ENCODE measurements at regions not wholly inside any gene's neighbourhood (a gene's known extent, or its start where the extent isn't known, plus 50 kb on each side); places are given as distances from the start of the nearest gene placed in this dataset.

DNA sequence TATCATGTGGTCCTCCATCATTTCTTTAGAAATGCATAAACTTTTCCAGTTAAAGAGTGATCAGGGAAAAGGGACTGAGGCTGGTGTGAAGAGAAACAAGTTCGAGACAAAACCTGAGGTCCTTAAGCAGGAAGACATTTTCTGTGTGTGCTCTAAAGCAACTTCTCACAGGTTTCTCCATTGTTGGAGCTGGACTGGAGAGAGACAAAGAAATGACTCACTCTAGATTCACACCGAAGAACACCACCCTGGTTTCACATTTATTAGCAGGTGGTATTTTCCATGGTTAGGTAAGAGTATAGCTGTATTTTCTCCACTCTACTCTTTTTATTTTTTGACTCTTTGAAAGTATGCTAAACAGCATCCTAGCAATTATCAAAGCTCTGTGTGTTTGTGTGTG, 736.4 kb downstream of the KCNA4 start:
- no peak for TF ChIP-seq CTCF (IDR thresholded peaks at IDR 0.05)
- Histone ChIP-seq H3K4me3 (no peak overlapping the region), H3K4me1 (no peaks in the 10 kb centered on the region), H3K27me3 (no peaks in the 10 kb centered on the region), H3K36me3 (no peaks in the 10 kb centered on the region), H3K27ac (no peak overlapping the region), H3K9me3 (peaks cover 0 to 3% (median 0%) of the 10 kb centered on the region in 11 donors)
- ATAC-seq = no peak
- intact Hi-C loops (cut with DNase I) = no loop called here
- DNase-seq = no peak
- 82 to 83% methylated on average over 2 of the region's 2 CpGs for WGBS, 2 donors

DNA sequence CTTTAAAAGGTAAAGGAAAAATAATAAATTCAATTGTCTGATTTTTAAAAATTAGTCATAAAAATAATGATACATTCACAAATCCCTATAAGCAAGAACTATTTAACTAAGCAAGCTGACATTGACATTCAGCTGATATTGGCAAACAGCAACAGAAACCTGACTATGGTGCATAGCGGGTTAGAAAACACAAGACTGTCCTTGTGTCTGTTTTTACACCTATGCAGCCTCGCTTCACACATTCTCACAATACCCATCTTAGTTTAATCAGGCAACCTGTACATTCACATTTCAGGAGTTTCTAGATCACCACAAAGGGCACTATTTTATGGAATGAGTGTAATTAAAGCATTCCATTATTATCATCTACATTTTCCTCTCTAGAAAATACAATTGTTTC, 737.1 kb downstream of the KCNA4 start:
- Histone ChIP-seq H3K36me3 (no peaks in the 10 kb centered on the region), H3K27me3 (no peaks in the 10 kb centered on the region), H3K9me3 (peaks cover 0 to under 1% (median 0%) of the 10 kb centered on the region in 11 donors), H3K4me3 (no peak overlapping the region), H3K4me1 (no peaks in the 10 kb centered on the region), H3K27ac (no peak overlapping the region)
- ATAC-seq (no peak), DNase-seq (no peak)
- no peak for TF ChIP-seq CTCF (IDR thresholded peaks at IDR 0.05)
- intact Hi-C loops (cut with DNase I) = no loop called here
- WGBS, 2 donors = 86 to 93% methylated on average over 2 of the region's 2 CpGs

- WGBS, 2 donors = 74 to 79% methylated on average over 5 of the region's 5 CpGs
- Histone ChIP-seq H3K27ac (no peak overlapping the region), H3K36me3 (no peaks in the 10 kb centered on the region), H3K27me3 (no peaks in the 10 kb centered on the region), H3K4me1 (no peaks in the 10 kb centered on the region), H3K4me3 (no peak overlapping the region), H3K9me3 (no peaks in the 10 kb centered on the region)
- no peak for DNase-seq
- ATAC-seq = no peak
- intact Hi-C loops (cut with DNase I) = no loop called here
- no peak for TF ChIP-seq CTCF (IDR thresholded peaks at IDR 0.05)
Observed at GRCh38 chr11:29272019-29272654, 744.7 kb downstream of the KCNA4 start.

- ATAC-seq (no peak), DNase-seq (no peak)
- 12 to 15% methylated on average over 1 of the region's 1 CpG for WGBS, 2 donors
- H3K27me3 ChIP-seq = no peaks in the 10 kb centered on the region
- no peak for TF ChIP-seq CTCF (IDR thresholded peaks at IDR 0.05)
- H3K9me3 ChIP-seq = no peaks in the 10 kb centered on the region
- H3K36me3 ChIP-seq = no peaks in the 10 kb centered on the region
- H3K27ac ChIP-seq = no peak overlapping the region
- intact Hi-C loops (cut with DNase I) = no loop called here
- H3K4me1 ChIP-seq = no peaks in the 10 kb centered on the region
- H3K4me3 ChIP-seq = no peak overlapping the region
Observed at GRCh38 chr11:29271616-29272015, 745.2 kb downstream of the KCNA4 start.
